Endothelial cell of umbilical vein (primary cell): ENCODE measurements at regions not wholly inside any gene's neighbourhood (a gene's known extent, or its start where the extent isn't known, plus 50 kb on each side); places are given as distances from the start of the nearest gene placed in this dataset.

Experiments
- BruUV-seq: library from RNA; stranded (reverse); fragments of 400-500 nt; replicated peaks from 2 replicates; lab custom pipeline; 2021; lab: Mats Ljungman, UMichigan
- CTCF ChIA-PET: fragments of 300-600, 350-600 bp; sonication (Branson Sonifier 250); formaldehyde crosslinking; loops from one replicate; lab custom pipeline; 2021; ENCODE audit warnings: antibody characterized with exemption, inconsistent platforms; lab: Charles Lee
- POLR2A ChIA-PET: fragments of 300-600, 350-600 bp; sonication (Branson Sonifier 250); formaldehyde crosslinking; loops from one replicate; lab custom pipeline; 2021; ENCODE audit warnings: antibody characterized with exemption, inconsistent platforms; lab: Charles Lee
- DNase-seq: peaks from one replicate; pipeline ENCODE4 v3.0.0-alpha.2; 2011; ENCODE audit warnings: low read depth, low spot score
- FAIRE-seq: peaks from 2 replicates; lab custom pipeline; 2011; peaks lifted over from hg19 to GRCh38; lab: Jason Lieb, UNC
- H2AFZ ChIP-seq: 2 replicates; pipeline ENCODE4 v1.6.0; 2012; ENCODE audit warnings: low read depth, low read length, control low read depth, inconsistent platforms
- H3K27ac ChIP-seq: 2 replicates; pipeline ENCODE4 v1.5.1; 2011; ENCODE audit warnings: low read depth, mild to moderate bottlenecking, control low read depth, low read length, moderate library complexity; ENCODE audit not compliant: insufficient read depth
- H3K27me3 ChIP-seq, 2 experiments: 2 replicates each; pipeline versions ENCODE4 v1.6.0 to v1.6.1; 2011; ENCODE audit warnings: low read length in 2 of 2, mixed read lengths in 1 of 2; ENCODE audit not compliant: control insufficient read depth in 2 of 2, insufficient read depth in 2 of 2
- H3K36me3 ChIP-seq, 2 experiments: 2 replicates in 1 of 2; 3 replicates in 1 of 2; pipeline ENCODE4 v1.5.1; 2011; ENCODE audit warnings: low read length in 2 of 2, mild to moderate bottlenecking in 1 of 2, moderate library complexity in 1 of 2; ENCODE audit not compliant: control insufficient read depth in 2 of 2, insufficient read depth in 2 of 2; ENCODE audit errors: extremely low read depth in 1 of 2
- H3K4me1 ChIP-seq: 3 replicates; pipeline ENCODE4 v1.5.1; 2011; ENCODE audit warnings: mild to moderate bottlenecking, low read length; ENCODE audit not compliant: control insufficient read depth, insufficient read depth; ENCODE audit errors: extremely low read depth
- H3K4me2 ChIP-seq: 2 replicates; pipeline ENCODE4 v1.6.1; 2011; ENCODE audit warnings: low read length, control low read depth, mixed read lengths; ENCODE audit not compliant: insufficient read depth
- H3K4me3 ChIP-seq, 3 experiments: fragments of 200-600 bp in 1 of 3; sonication (generic), shearing (Covaris generic) in 1 of 3; replicated peaks in 1 of 3; 2 replicates each; pipeline ENCODE4 v1.5.1; 2011 to 2016; ENCODE audit warnings: control low read depth in 3 of 3, low read length in 3 of 3, mild to moderate bottlenecking in 2 of 3, inconsistent platforms in 1 of 3, low read depth in 1 of 3, moderate library complexity in 1 of 3; ENCODE audit not compliant: insufficient read depth in 1 of 3
- H3K79me2 ChIP-seq: 2 replicates; pipeline ENCODE4 v1.6.0; 2012; ENCODE audit warnings: low read length, inconsistent platforms; ENCODE audit not compliant: control insufficient read depth, insufficient read depth
- H3K9ac ChIP-seq: replicated peaks from 2 replicates; pipeline ENCODE3; 2011; ENCODE audit warnings: low read length, control low read depth; ENCODE audit not compliant: insufficient read depth; ENCODE audit errors: extremely low read depth
- H3K9me1 ChIP-seq: replicated peaks from 3 replicates; pipeline ENCODE4 v1.6.0; 2011; ENCODE audit warnings: mild to moderate bottlenecking, low read length; ENCODE audit not compliant: control insufficient read depth, insufficient read depth; ENCODE audit errors: extremely low read depth
- H3K9me3 ChIP-seq: replicated peaks from 2 replicates; pipeline ENCODE4 v1.5.1; 2012; ENCODE audit warnings: low read length, inconsistent platforms; ENCODE audit not compliant: control insufficient read depth, insufficient read depth
- H4K20me1 ChIP-seq: replicated peaks from 2 replicates; pipeline ENCODE3; 2011; ENCODE audit warnings: mild to moderate bottlenecking, low read length; ENCODE audit not compliant: control insufficient read depth, insufficient read depth; ENCODE audit errors: extremely low read depth
- EZH2 ChIP-seq: IDR thresholded peaks from 2 replicates; pipeline ENCODE4 v1.6.1; 2012; ENCODE audit warnings: borderline replicate concordance, low read depth, mild to moderate bottlenecking, moderate library complexity, low read length, inconsistent platforms; ENCODE audit not compliant: severe bottlenecking
- FOS ChIP-seq: IDR thresholded peaks from 2 replicates; pipeline ENCODE4 v1.6.1; 2011; ENCODE audit warnings: mild to moderate bottlenecking, low read length, moderate library complexity, borderline replicate concordance; ENCODE audit not compliant: insufficient read depth
- GATA2 ChIP-seq: IDR thresholded peaks from 2 replicates; pipeline ENCODE4 v1.7.0; 2011; ENCODE audit warnings: low read depth, mild to moderate bottlenecking, moderate library complexity, mixed read lengths, low read length; ENCODE audit not compliant: insufficient read length, insufficient read depth
- JUN ChIP-seq: IDR thresholded peaks from 2 replicates; pipeline ENCODE4 v1.6.1; 2011; ENCODE audit warnings: borderline replicate concordance, low read depth; ENCODE audit not compliant: insufficient read length, insufficient read depth
- MYC ChIP-seq: IDR thresholded peaks from one replicate; pipeline ENCODE4 v1.6.1; 2011; ENCODE audit warnings: mild to moderate bottlenecking, low read depth, low read length
- POLR2A ChIP-seq: IDR thresholded peaks from 2 replicates; pipeline ENCODE4 v1.6.1; 2012; ENCODE audit warnings: low read depth, mild to moderate bottlenecking, control low read depth, low read length
- POLR2AphosphoS5 ChIP-seq: IDR thresholded peaks from 2 replicates; pipeline ENCODE4 v1.6.1; 2012; ENCODE audit warnings: low read depth, mild to moderate bottlenecking, control low read depth, low read length, moderate library complexity; ENCODE audit not compliant: insufficient read depth
- dilution Hi-C: fragments of 300-500 bp; cut with MboI; formaldehyde crosslinking; loops from one replicate; pipeline ENCODE4 v1.15.0; 2019; ENCODE audit warnings: low sequenced_read_pairs; ENCODE audit not compliant: extremely low pct_ligation_motif_present
- intact Hi-C: fragments of 100-400 bp; cut with micrococcal nuclease; formaldehyde crosslinking; loops from one replicate; pipeline ENCODE4 v1.10.0; 2022
- TF ChIP-seq, protein P1 (sequence below): IDR thresholded peaks from 2 replicates; pipeline ENCODE4 v1.6.1; 2011; ENCODE audit not compliant: insufficient read depth, insufficient read length
- TF ChIP-seq, protein P2 (sequence below), 2 donors: IDR thresholded peaks; 1 replicate in 1 of 2; 2 replicates in 1 of 2; pipeline ENCODE4 v1.5.1; 2011; ENCODE audit warnings: low read length in 2 of 2, mild to moderate bottlenecking in 2 of 2, moderate library complexity in 2 of 2, control low read depth in 1 of 2, inconsistent platforms in 1 of 2, low read depth in 1 of 2; ENCODE audit not compliant: insufficient read depth in 1 of 2; ENCODE audit errors: extremely low read depth in 1 of 2

DNA sequence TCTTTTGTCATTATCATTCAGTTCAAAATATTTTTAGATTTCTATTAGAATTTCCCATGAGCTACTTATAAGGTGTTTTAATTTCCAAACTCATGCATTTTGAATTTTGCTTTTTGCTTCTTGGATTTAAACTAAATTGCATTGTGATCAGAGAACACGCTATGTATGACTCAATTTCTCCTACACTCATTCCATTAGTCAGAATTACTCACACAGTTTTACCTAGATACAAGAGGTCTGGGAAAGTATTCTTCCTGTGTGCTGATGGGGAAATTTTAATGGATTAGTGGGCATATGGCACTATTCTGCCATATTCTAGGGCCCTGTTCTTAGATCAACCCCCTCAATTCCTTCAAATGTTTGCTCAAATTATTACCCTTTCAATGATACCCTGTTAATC lies 49.9 kb upstream of the BMP5 start:
- FAIRE-seq, result peak; percentile 12
- Histone ChIP-seq H3K9me3 (no peaks in the 10 kb centered on the region), H3K27me3 (no peaks in the 10 kb centered on the region), H2AFZ (no peak overlapping the region), H3K27ac (no peak overlapping the region), H3K9me1 (no peaks in the 10 kb centered on the region), H3K4me3 (no peak overlapping the region), H3K9ac (no peak overlapping the region), H3K79me2 (no peaks in the 10 kb centered on the region), H4K20me1 (no peaks in the 10 kb centered on the region), H3K4me2 (no peak overlapping the region), H3K4me1 (no peaks in the 10 kb centered on the region), H3K36me3 (no peaks in the 10 kb centered on the region)
- no TSS peak for BruUV-seq
- TF ChIP-seq, protein P1, sequence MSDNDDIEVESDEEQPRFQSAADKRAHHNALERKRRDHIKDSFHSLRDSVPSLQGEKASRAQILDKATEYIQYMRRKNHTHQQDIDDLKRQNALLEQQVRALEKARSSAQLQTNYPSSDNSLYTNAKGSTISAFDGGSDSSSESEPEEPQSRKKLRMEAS, result no peak
- TF ChIP-seq JUN, result peak; percentile 51
- TF ChIP-seq GATA2, result no peak
- TF ChIP-seq FOS, result peak; percentile 91
- no peak for TF ChIP-seq POLR2A
- TF ChIP-seq MYC, result no peak
- TF ChIP-seq EZH2, result no peak
- TF ChIP-seq, protein P2, sequence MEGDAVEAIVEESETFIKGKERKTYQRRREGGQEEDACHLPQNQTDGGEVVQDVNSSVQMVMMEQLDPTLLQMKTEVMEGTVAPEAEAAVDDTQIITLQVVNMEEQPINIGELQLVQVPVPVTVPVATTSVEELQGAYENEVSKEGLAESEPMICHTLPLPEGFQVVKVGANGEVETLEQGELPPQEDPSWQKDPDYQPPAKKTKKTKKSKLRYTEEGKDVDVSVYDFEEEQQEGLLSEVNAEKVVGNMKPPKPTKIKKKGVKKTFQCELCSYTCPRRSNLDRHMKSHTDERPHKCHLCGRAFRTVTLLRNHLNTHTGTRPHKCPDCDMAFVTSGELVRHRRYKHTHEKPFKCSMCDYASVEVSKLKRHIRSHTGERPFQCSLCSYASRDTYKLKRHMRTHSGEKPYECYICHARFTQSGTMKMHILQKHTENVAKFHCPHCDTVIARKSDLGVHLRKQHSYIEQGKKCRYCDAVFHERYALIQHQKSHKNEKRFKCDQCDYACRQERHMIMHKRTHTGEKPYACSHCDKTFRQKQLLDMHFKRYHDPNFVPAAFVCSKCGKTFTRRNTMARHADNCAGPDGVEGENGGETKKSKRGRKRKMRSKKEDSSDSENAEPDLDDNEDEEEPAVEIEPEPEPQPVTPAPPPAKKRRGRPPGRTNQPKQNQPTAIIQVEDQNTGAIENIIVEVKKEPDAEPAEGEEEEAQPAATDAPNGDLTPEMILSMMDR (IDR thresholded peaks at IDR 0.05; ENCODE audit: extremely low read depth in 1 of 2, insufficient read depth in 1 of 2, low read depth in 1 of 2, low read length in 2 of 2), result no peak
- no peak for TF ChIP-seq POLR2AphosphoS5
- dilution Hi-C loops, result no loop called here
- intact Hi-C loops, result no loop called here
- ChIA-PET POLR2A (no interaction called here), CTCF (interaction anchor here (1.0 kb wide), 1 partner anchor 16 kb away, joined by 3 read pairs; no protein-coding TSS in a partner anchor)
- DNase-seq, result peak; percentile 64
